NCI-H2081 (cell line): ENCODE measurements at regions not wholly inside any gene's neighbourhood (a gene's known extent, or its start where the extent isn't known, plus 50 kb on each side); places are given as distances from the start of the nearest gene placed in this dataset.
A peak's percentile ranks its signal among the peaks of the same experiment; 100 is the strongest.
"Not testable (repeated sequence)": the region's sequence is repeated elsewhere in the genome, so short reads cannot be mapped to it uniquely, and the experiment has no call there.

Experiments
- DNase-seq, 2 experiments: peaks; one replicate each; lab custom pipeline; 2025; lab: John Stamatoyannopoulos, UW

- no peak for DNase-seq
Observed at GRCh38 chr6:169014211-169015197, 239.1 kb downstream of the THBS2 start.

- no peak for DNase-seq
Observed at GRCh38 chr6:169009628-169010027, 244.0 kb downstream of the THBS2 start.

- peak in 1 of 2 experiments; percentile 4 for DNase-seq
Observed at GRCh38 chr6:169008641-169009257, 244.9 kb downstream of the THBS2 start.

GRCh38 chr6:169005166-169005565 is 248.5 kb downstream of the THBS2 start:
- no peak for DNase-seq

GRCh38 chr6:169000022-169000421 is 253.6 kb downstream of the THBS2 start:
- DNase-seq: no peak

- DNase-seq: no peak
Observed at GRCh38 chr6:168999392-168999791, 254.3 kb downstream of the THBS2 start.

- DNase-seq: no peak
Observed at GRCh38 chr6:168996356-168996625, 257.4 kb downstream of the THBS2 start.

- no peak for DNase-seq
Observed at GRCh38 chr6:168995526-168996355, 257.9 kb downstream of the THBS2 start.

GRCh38 chr6:168994956-168995355 is 258.7 kb downstream of the THBS2 start:
- DNase-seq: no peak

GRCh38 chr6:168992446-168993144 is 261.1 kb downstream of the THBS2 start:
- DNase-seq: no peak

- DNase-seq: not testable (repeated sequence)
Observed at GRCh38 chr6:168991695-168992094, 262.0 kb downstream of the THBS2 start.

GRCh38 chr6:168990019-168990751 is 263.5 kb downstream of the THBS2 start:
- DNase-seq: no peak

- no peak for DNase-seq
Observed at GRCh38 chr6:168989421-168989820, 264.2 kb downstream of the THBS2 start.

GRCh38 chr6:168988801-168989200 is 264.8 kb downstream of the THBS2 start:
- DNase-seq: no peak

GRCh38 chr6:168988280-168988679 is 265.4 kb downstream of the THBS2 start:
- DNase-seq: no peak

GRCh38 chr6:168985705-168986104 is 267.9 kb downstream of the THBS2 start:
- no peak for DNase-seq

- no peak for DNase-seq
Observed at GRCh38 chr6:168983925-168984324, 269.7 kb downstream of the THBS2 start.

- no peak for DNase-seq
Observed at GRCh38 chr6:168981187-168981586, 272.5 kb downstream of the THBS2 start.

- no peak for DNase-seq
Observed at GRCh38 chr6:168979254-168979653, 274.4 kb downstream of the THBS2 start.

GRCh38 chr6:168972128-168972527 is 281.5 kb downstream of the THBS2 start:
- DNase-seq: no peak

- no peak for DNase-seq
Observed at GRCh38 chr6:168971549-168971948, 282.1 kb downstream of the THBS2 start.
